Activated CD4-positive, alpha-beta T cell treated with anti-CD3 and anti-CD28 coated beads for 4 hours (primary cell): ENCODE measurements at regions not wholly inside any gene's neighbourhood (a gene's known extent, or its start where the extent isn't known, plus 50 kb on each side); places are given as distances from the start of the nearest gene placed in this dataset.

Experiments
- DNase-seq, 2 donors: peaks; one replicate each; pipeline ENCODE4 v3.0.0-alpha.2; 2020

DNA sequence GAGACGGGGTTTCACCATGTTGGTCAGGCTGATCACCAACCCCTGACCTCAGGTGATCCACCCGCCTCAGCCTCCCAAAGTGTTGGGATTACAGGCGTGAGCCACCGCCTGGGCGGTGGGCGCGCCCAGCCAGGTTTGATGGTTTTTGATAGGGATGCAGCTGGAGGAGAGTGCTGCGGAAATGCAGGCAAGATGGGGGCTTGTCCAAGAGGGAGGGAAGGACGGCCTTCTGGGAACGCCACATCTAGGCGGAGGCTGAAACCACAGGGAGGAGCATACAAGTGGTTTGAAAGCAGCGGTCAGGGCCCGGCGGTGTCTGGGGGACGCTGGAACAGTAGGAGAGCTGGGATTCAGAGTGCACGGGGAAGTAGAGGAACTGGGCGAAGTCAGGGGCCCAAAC lies 134.6 kb downstream of the VRK1 start:
- DNase-seq: no peak

DNA sequence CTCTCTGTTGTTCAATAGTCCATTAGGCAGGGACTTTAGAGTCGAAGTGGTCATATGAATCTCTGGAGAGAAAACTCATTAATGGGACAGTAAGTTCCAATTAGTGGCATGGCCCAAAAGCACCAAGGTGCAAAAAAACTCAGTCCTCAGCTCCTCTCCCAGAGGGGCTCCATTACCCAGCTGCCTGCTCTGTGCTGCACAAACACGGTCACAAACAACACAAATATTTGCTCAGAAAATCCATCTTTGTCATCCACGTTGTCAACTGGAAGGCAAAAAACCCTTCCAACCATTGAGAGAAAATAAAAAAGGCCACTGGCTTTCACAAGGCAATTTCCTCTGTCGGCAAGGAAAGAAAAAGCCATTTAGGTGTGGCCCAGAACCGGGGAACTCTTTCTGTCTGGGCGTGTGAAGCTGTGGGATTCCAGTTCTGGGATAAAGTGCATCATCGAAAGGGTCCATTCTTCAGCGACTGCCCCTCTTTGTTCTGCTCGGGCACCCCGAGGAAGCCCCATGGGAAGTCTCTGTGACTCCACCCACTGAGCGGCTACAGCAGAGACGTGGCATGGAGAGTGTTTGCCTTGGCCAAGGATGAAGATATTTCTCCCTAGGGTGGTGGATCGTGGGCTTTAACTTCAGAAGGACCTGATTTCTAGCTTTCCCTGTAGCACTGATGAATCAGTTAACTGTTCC lies 137.6 kb downstream of the VRK1 start:
- DNase-seq: no peak

DNA sequence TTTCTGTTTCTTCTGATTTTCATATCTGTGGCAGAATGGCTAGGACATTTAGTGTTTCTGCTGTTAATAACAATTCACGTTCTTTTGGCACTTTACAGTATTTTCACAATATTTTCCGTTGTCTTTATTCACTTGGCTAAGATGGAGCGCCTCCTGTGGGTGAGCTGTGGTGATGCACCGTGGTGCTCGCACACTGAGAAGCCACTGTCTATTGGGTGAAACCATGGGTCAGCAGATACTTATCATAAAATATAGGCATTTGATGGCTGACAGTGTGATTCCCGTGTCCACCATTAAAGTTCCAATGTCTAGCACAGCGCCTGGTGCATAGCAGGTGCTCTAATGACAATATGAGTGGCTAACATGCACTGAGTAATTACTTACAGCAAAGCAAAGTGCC lies 141.8 kb downstream of the VRK1 start:
- no peak for DNase-seq

DNA sequence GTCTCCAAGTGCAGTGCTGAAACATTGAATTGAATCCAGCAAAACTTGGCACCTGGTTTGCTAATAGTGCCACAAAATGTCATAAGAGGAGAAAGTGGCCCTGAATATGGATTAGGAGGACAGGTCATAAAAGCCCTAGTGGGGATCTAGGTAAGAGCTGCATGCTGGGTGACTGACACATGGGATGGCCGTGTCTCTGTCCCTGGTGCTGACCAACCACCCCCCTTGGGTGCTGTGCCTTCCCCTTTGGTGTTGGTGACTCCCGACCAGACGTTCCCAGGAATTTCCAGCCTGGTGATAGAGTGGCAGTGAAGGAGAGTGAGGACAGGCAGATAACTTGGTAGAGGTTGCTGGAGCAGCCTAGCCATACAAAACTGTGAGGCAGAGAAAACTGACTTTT lies 142.8 kb downstream of the VRK1 start:
- no peak for DNase-seq

DNA sequence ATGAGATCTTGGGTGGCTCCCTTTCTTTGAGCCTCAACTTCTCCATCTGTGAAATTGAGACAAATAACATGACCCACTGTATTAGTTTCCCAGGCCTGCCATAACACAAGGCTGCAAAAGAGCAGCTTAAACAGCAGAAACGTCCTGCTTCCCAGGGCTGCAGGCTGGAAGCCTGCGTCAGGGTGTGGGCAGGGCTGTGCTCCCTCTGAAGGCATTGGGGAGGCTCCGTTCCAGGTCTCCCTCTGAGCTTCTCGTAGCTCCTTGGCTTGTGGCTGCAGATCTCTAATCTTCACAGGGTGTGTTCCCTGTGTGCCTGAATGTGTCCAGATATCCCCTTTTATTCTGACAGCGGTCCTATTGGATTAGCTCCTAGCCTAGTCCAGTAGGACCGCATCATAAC lies 147.1 kb downstream of the VRK1 start:
- no peak for DNase-seq

DNA sequence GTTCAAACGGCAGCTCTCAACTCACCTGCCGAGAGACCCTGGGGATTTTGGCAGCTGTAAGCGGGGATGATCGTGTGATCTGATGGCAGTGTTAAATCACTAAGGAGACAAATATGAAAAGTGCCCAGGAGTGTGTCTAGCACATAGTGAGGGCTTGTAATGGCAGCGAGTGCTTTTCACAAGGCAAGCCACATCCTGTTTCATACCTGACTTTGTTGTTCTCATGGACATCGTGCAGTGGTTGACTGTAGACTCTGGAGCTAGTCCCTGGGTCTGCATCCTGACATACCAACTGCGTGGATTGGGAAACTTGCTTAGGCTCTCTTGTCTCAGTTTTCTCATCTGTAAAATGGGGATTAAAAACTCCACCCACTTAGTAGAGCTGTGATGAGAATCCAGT lies 148.5 kb downstream of the VRK1 start:
- DNase-seq: no peak

DNA sequence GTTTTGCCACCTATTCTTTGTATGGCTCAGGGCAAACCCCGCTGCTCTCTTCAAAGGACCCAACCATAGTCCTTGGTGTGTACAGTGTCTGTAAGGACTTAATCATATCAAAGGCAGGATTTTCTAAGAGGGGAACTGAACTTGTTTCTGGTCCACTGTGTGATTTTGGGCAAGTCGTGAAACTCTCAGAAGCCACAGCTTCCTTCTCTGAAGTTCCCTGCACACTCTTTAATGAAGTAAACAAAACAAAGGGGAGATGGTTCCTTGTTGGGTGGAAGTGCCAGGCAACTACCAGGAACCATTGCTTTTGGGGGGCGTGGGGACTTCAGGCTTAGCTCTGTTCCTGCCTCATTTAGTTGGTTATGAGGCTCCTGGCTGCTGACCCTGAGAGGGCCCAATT lies 152.4 kb downstream of the VRK1 start:
- DNase-seq: no peak

DNA sequence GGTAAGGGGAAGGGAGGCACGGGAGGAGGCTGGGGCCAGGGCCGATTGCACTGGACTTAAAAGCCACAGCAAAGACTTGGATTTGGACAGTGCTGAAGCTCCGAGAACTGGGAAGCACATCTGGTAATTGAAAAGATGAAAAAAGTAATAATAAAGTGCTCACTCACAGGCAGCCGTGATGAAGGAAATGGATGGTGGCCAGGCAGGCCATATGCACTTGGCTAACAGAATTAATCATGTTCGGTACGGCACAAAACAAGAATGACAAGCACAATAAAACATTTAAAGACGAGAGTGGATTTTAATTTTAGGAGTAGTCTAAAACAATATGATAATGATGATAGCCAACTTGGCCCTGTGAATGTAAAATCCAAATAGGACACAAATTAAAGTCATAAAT lies 154.3 kb downstream of the VRK1 start:
- DNase-seq: no peak

DNA sequence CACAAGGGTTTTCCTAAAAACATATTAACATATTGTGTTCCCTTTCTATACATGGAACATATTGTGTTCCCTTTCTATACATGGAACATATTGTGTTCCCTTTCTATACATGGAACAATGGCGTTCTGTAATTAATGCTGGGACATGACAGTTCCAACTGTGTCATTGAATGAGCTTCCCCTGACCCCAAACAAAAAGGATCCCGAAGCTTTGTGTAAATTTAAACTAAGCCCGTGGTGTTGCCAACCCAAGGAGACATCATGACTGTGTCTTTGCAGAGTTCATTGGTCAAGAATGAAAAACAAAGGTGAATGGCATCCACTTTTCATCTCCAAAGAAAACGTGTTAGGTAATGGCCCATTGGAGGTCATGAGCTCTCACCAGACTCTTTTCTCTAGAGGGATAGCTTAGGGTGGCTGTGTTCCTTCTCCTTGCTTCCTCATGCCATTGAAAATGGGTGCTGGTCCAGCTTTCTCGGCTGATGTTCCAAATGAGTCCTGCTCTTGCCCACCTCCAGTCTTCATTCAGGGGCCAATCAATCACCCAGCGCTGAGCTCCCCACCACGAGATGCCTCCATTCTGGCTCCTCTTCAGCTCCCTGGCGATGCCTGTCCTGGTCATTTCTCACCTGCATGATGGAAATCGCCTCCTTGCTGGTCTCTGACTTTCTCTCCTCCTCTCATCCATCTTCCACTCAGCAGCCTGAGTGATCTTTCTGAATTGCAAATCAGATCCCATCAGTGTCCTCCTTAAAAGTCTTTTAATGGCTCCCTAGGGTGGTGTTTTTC lies 156.1 kb downstream of the VRK1 start:
- DNase-seq: no peak

DNA sequence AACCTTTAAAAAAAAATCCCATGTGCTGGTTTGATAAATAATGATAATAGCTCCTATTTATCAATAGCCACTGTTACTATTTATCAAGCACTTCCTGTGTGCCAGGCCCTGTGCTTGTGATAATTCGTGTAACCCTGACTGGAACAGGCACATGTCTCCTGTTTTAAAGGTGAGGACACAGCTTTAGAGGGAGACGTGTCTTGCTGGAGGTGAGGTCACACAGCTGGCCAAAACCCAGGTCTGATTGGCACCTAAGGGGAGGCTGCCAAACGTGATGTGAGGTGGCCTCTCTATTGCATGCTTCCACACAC lies 156.6 kb downstream of the VRK1 start:
- DNase-seq: no peak

DNA sequence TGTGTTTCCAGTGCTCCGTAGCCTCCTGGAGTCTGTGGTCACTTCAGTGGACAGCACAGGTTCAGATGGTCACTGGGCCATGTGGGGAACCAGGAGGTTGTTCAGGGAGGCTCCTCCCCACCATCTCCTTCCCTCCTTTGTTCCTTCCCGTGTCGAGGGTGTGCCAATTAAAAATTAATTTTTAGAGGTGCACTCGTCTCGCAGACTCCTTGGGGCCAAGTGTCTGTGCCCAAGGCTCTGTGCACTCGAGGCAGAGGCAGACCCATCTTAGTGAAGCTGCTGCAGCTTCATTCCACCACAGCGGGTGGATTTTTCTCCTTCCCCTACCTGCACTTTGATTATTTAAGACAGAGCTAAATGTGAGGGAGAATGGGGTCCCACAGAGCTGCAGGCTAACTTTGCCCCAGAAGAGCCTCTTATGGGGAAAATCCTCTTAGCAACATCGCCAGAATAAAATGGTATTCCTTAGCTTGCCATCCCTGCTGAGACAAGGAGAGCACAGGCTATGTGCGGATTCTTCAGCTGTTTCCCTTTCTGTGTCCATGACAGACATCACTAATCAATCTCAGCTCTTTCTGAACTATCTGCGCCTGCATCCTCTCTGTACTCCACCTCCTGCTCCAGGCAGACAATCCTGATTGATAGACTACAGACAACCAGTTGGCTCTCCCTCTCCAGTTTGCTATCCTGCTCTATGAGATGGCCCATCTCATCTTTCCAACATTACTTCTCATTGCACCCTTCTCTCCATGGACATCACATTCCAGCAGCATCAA lies 159.5 kb downstream of the VRK1 start:
- no peak for DNase-seq

DNA sequence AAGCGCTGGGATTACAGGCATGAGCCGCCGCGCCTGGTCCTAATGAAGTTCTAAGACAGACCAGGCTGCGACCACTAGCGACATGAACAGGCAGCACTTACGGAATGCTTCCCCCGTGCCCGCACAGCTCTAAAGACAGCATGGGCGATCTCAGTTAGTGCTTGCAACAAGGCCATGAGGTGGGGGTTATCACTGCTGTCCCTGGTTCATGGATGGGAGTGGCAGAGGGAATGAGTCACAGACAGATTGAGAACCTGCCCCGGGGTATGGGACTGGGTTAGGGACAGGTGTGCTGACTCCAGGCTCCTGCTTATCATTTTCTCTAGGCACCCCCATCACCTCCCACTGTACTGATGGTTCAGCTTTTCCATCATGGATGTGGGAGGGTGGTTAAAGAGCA lies 160.9 kb downstream of the VRK1 start:
- no peak for DNase-seq

DNA sequence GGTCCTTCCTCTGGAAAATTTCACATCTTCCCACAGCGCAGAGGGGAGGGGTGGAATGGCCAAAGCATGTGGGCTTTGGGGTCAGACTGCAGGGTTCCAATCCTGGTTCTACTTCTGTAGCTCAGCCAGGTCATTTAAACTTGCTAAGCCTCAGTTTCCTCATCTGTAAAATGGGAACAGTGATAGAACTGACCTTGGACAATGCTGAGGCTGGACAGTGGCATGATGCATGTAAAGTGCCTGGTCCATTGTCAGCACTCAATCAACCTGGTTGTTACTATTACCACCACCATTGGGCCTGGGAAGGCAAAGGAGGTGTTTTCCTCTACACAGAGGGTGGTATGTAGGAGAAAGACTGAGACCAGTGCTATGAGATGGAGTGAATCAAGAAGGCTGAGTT lies 162.8 kb downstream of the VRK1 start:
- DNase-seq: no peak

DNA sequence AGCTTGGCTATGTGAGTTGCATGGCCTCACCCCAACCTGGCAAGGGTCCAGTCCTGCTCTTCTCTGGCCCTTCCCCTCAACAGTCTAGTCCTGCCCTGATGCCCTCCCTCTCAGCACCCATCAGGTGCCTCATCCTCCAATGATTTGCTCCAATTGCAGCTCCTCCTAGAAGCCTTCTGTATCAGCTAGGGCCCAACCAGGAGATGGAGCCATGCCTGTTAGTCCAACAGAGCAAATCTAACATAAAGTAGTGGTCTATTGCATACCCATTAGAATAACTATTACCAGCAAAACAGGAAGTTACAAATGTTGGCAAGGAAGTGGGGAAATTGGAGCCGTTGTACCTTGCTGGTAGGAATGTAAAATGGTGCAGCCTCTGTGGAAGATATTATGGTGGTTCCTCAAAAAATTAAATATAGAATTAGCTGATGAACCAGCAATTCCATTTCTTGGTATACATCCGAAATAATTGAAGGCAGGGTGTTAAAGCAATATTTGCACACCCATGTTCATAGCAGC lies 163.5 kb downstream of the VRK1 start:
- no peak for DNase-seq

DNA sequence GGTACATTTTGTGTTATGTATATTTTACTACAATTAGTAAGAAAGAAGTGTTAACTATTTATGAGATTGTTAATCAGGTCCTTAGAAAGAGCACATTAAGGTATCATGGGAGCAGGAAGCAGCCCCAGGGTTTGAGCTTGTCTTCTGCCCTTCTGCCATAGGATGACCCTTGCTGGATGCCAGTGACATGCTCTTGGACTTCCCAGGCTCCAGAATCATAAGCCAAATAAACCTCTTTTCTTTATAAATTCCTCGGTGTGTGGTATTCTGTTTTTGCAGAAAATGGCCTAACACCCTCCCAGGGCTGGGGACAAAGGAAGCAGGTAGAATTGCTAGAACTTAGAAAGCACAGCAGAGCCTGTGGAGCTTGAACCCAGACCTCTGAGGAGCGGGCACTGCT lies 164.7 kb downstream of the VRK1 start:
- no peak for DNase-seq

DNA sequence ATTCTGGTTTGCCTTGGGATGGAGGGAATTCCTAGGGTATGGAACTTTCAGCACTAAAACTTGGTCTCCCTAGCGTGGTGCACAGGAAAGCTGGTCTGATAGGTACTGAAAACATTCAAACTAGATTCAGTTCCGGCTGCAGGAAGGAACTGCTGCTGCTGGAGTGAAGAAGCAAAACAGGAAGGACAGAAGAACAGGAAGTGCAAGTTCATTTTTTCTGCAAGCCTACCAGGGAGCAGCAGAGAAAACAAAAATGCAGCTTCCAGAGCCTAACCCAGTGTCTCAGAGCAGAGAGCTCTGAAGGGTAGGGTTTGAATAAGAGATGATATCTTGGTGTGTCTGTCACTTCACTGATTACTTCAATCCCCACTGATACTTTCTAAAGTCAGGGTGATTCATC lies 165.2 kb downstream of the VRK1 start:
- peak; percentile 3 to 6 for DNase-seq

DNA sequence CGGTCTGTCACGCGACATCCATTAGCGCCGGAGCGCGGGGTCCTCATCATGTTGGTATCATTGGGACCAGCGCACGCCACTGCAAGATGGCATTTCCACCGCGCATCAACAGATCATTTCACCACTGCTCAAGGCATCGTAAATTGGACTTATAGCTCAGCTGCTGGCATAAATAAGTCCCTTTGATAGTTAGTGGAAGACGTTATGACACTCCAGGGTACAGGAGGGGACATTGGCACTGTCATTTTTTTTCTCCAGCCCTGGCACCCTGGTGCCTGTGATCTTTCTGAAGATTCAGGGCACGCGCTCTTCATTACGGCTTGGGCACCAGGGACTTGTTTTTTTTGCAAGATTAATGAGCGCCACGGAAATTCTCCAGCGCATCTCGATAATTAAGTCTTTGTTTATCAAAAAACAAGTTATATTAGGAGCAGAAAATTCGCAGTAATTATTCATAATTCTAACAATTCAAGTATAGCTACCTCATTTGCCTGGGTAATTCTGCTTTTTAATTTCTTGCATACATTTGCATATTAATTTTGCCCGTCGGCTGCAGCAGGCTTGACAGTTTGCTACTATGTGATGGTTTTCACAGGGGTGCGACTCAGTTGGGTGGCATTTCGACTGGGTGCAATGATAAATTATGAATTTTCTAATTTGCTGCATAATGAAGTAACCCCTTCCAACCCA lies 167.7 kb downstream of the VRK1 start:
- no peak for DNase-seq

DNA sequence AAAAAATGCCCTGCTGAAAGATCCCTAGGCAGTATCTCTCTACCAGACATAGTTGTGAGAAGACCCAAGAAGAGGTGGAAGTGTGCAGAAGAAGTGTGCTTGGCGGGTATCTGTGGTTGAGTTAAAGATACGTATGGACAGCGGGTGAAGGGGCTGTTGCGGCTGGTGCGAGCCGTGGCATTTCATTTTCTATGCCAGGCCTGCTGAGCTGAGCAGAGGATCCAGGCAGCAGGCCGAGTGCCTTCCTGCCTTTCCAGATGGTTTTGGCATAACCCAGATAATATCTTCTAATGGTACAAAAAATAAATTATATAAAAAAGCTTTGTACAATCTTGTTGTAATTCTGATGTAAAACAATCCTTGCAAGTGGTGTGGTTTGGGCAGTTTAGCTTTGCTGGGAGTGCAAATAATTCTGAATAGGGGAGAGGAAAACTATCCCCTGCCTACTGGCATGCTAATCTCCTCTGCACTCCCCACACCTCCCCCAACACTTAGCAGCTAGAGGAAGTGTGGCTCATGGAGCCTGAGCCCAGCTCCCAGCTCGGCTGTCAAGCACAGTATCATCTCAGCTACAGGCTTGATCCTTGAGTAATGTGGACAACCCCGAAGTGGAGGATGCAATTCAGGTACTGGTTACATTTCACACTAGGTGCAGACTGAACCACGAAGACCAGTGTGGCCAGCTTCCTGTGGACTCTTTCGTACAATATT lies 168.9 kb downstream of the VRK1 start:
- no peak for DNase-seq

DNA sequence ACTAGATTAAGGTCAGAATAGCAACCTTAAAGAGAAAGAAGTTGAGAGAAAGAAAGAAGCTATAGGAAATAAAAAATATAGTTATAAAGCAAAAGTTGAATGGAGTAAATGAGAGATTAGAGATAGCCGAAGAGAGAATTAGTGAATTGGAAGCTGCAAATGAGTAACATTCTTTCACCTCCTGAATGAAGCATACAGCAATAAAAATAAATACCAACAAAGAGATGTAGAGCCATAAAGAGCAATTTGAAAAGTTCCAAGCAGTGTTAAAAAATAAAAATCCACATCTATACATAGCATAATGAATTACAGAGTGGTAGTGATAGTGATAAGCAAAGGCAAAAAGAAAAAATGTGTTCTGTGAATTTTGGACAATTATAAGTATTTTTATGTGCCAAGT lies 177.9 kb downstream of the VRK1 start:
- DNase-seq: no peak

DNA sequence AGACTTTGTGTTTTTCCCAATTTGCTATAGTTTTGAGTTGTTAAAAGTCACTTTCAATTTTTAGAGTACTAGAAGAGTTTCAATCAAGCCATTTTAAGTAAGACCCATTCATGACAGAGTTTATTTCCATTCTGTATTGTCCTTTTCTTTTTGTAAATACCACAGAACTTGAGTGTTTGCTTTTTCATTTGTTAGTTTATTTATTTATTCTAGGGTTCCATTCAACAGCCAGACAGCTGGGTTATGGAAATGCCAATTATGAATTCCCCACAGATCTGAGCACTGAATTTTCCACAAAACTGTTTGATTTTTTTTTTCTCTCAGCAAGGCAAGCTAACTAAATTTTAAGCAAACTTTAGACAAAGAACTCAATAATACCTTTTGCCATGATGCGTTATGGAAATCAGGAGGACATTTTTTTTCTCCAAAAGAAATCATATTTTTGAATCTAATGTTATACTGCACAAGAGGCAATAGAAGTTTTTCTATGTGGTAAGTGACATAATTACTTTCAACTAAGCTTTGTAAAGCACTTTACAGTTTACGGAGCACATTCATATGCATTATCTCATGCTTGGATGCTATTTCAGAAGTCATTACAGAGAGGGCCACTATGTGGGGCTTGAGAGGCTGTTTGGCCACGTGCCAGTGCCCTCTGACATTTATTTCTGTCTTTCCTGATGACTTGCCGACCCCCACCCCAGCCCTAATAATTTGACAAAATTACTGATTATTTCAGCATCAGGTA lies 181.5 kb downstream of the VRK1 start:
- no peak for DNase-seq

DNA sequence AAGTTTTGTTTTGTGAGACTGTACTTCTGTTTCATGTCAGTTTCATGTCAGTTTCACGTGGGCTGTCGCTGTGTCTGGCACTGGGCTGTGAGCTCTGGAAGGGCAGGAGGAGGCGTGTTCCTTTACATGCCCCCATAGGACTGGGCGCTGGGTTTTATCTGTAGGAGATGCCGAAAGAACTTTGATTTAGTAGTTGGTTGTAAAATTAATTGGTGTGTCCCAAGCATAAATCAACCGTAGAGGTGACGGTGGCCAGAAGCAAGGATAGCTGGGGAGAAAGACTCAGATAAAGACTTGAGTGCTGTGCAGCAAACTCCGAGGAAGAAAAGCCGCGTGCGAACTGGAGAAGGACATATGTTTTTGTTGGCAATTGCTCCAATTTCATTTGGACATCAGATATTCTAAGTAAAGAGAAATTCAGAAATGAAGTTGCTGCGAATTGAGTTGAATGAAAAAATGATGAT lies 182.5 kb downstream of the VRK1 start:
- no peak for DNase-seq

DNA sequence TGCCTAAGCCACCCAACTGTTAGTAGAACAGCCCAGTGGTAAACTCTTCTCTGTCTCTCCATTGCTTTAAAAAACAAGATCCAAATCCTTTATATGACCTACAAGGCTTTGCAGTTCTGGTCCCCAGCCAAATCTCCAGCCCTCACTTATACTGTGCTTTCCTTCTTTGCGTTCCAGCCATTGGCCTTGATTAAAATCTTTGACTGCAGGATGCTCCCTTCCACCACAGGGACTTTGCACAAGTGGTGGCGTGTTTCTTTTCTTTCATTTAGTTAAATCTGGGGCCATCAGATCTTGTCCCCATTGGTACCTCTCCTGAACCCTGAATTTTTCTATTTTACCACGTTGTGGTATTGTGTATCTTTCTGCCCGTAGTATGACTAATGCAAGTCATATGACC lies 183.7 kb downstream of the VRK1 start:
- DNase-seq: no peak
